H9 (cell line): ENCODE measurements at regions not wholly inside any gene's neighbourhood (a gene's known extent, or its start where the extent isn't known, plus 50 kb on each side); places are given as distances from the start of the nearest gene placed in this dataset.

Source experiments
- DNase-seq: peaks from one replicate; pipeline ENCODE4 v3.0.0-alpha.2; 2017
- H2AFZ ChIP-seq: one replicate; pipeline ENCODE4 v1.6.1; 2013; ENCODE audit warnings: mild to moderate bottlenecking, low read length, control low read depth, moderate library complexity
- H2AK5ac ChIP-seq: 2 replicates; pipeline ENCODE4 v1.6.1; 2013; ENCODE audit warnings: low read length, control low read depth, mixed read lengths; ENCODE audit not compliant: insufficient read length
- H2BK120ac ChIP-seq: one replicate; pipeline ENCODE4 v1.6.1; 2013; ENCODE audit warnings: low read depth, mild to moderate bottlenecking, low read length, control low read depth, inconsistent platforms; ENCODE audit not compliant: poor library complexity, severe bottlenecking
- H2BK12ac ChIP-seq: 2 replicates; pipeline ENCODE4 v1.6.1; 2013; ENCODE audit warnings: low read length, control low read depth, mixed read lengths, low read depth; ENCODE audit not compliant: insufficient read length
- H2BK15ac ChIP-seq: 2 replicates; pipeline ENCODE4 v1.6.1; 2013; ENCODE audit warnings: low read depth, low read length, control low read depth
- H2BK20ac ChIP-seq: one replicate; pipeline ENCODE4 v1.6.1; 2013; ENCODE audit warnings: low read depth, mild to moderate bottlenecking, low read length, control low read depth, inconsistent platforms; ENCODE audit not compliant: poor library complexity, severe bottlenecking
- H2BK5ac ChIP-seq: 2 replicates; pipeline ENCODE4 v1.6.1; 2013; ENCODE audit warnings: low read length, control low read depth, mixed read lengths; ENCODE audit not compliant: insufficient read length
- H3K14ac ChIP-seq: 2 replicates; pipeline ENCODE4 v1.6.1; 2013; ENCODE audit warnings: low read length, control low read depth; ENCODE audit not compliant: insufficient read depth
- H3K18ac ChIP-seq: 2 replicates; pipeline ENCODE4 v1.6.1; 2013; ENCODE audit warnings: low read depth, mild to moderate bottlenecking, mixed read lengths, low read length, control low read depth; ENCODE audit not compliant: insufficient read length
- H3K23ac ChIP-seq: 2 replicates; pipeline ENCODE4 v1.6.1; 2013; ENCODE audit warnings: low read length, control low read depth, mixed read lengths, low read depth; ENCODE audit not compliant: insufficient read length
- H3K23me2 ChIP-seq: 2 replicates; pipeline ENCODE4 v1.6.1; 2013; ENCODE audit warnings: low read depth, mild to moderate bottlenecking, mixed read lengths, low read length, control low read depth; ENCODE audit not compliant: insufficient read length, poor library complexity, severe bottlenecking
- H3K27ac ChIP-seq: 2 replicates; pipeline ENCODE4 v1.5.1; 2013; ENCODE audit warnings: low read length, control low read depth, mixed read lengths, low read depth; ENCODE audit not compliant: insufficient read length
- H3K27me3 ChIP-seq: 2 replicates; pipeline ENCODE4 v1.6.1; 2013; ENCODE audit warnings: low read length, control low read depth, inconsistent platforms; ENCODE audit not compliant: insufficient read depth
- H3K4ac ChIP-seq: 2 replicates; pipeline ENCODE4 v1.6.1; 2013; ENCODE audit warnings: low read depth, mild to moderate bottlenecking, control low read depth, inconsistent platforms, low read length, moderate library complexity
- H3K4me1 ChIP-seq: 2 replicates; pipeline ENCODE4 v1.6.1; 2013; ENCODE audit warnings: low read length, control low read depth, inconsistent platforms; ENCODE audit not compliant: insufficient read depth
- H3K4me2 ChIP-seq: 2 replicates; pipeline ENCODE4 v1.6.1; 2013; ENCODE audit warnings: low read length, control low read depth, mixed read lengths; ENCODE audit not compliant: insufficient read length, insufficient read depth
- H3K56ac ChIP-seq: 2 replicates; pipeline ENCODE4 v1.6.1; 2013; ENCODE audit warnings: low read depth, mild to moderate bottlenecking, mixed read lengths, low read length, control low read depth; ENCODE audit not compliant: insufficient read length
- H3K79me1 ChIP-seq: 2 replicates; pipeline ENCODE4 v1.6.1; 2013; ENCODE audit warnings: low read depth, mild to moderate bottlenecking, moderate library complexity, low read length, control low read depth, inconsistent platforms; ENCODE audit not compliant: insufficient read depth, poor library complexity, severe bottlenecking
- H3K79me2 ChIP-seq: 2 replicates; pipeline ENCODE4 v1.6.1; 2013; ENCODE audit warnings: low read length, control low read depth, inconsistent platforms; ENCODE audit not compliant: insufficient read depth
- H3K9ac ChIP-seq: 2 replicates; pipeline ENCODE4 v1.6.1; 2013; ENCODE audit warnings: low read length, control low read depth, mixed read lengths; ENCODE audit not compliant: insufficient read length; ENCODE audit errors: extremely low read depth
- H3K9me3 ChIP-seq: one replicate; pipeline ENCODE4 v1.6.1; 2013; ENCODE audit warnings: low read depth, low read length, inconsistent platforms; ENCODE audit not compliant: control insufficient read depth
- H3T11ph ChIP-seq: one replicate; pipeline ENCODE4 v1.6.1; 2013; ENCODE audit warnings: mild to moderate bottlenecking, low read length, control low read depth, inconsistent platforms
- H4K20me1 ChIP-seq: one replicate; pipeline ENCODE4 v1.6.1; 2013; ENCODE audit not compliant: control insufficient read depth, insufficient read length, insufficient read depth
- H4K5ac ChIP-seq: 2 replicates; pipeline ENCODE4 v1.6.1; 2013; ENCODE audit warnings: low read depth, mild to moderate bottlenecking, mixed read lengths, low read length, control low read depth; ENCODE audit not compliant: insufficient read length
- H4K8ac ChIP-seq: replicated peaks from 2 replicates; pipeline ENCODE4 v1.6.1; 2013; ENCODE audit warnings: low read length, control low read depth, mixed read lengths, low read depth; ENCODE audit not compliant: insufficient read length
- H4K91ac ChIP-seq: 2 replicates; pipeline ENCODE4 v1.6.1; 2013; ENCODE audit warnings: low read depth, mild to moderate bottlenecking, moderate library complexity, mixed read lengths, low read length, control low read depth; ENCODE audit not compliant: insufficient read length
- H3K27ac Mint-ChIP-seq, 3 experiments: 2 replicates in 2 of 3; 3 replicates in 1 of 3; pipeline ENCODE4 v1.8.0; 2020 to 2021; ENCODE audit warnings: mixed read lengths in 3 of 3, mild to moderate bottlenecking in 1 of 3, moderate library complexity in 1 of 3
- H3K27me3 Mint-ChIP-seq: 2 replicates; pipeline ENCODE4 v1.8.0; 2021; ENCODE audit warnings: low read depth, mild to moderate bottlenecking, moderate library complexity, mixed read lengths
- H3K36me3 Mint-ChIP-seq, 3 experiments: 2 replicates in 2 of 3; 3 replicates in 1 of 3; pipeline ENCODE4 v1.8.0; 2020 to 2021; ENCODE audit warnings: low read depth in 3 of 3, mixed read lengths in 3 of 3; ENCODE audit not compliant: insufficient read depth in 1 of 3
- H3K4me1 Mint-ChIP-seq, 2 experiments: 2 replicates each; pipeline ENCODE4 v1.8.0; 2020; ENCODE audit warnings: mixed read lengths in 2 of 2
- H3K4me3 Mint-ChIP-seq, 2 experiments: 2 replicates in 1 of 2; 3 replicates in 1 of 2; pipeline ENCODE4 v1.8.0; 2020 to 2021; ENCODE audit warnings: mild to moderate bottlenecking in 2 of 2, mixed read lengths in 2 of 2, moderate library complexity in 1 of 2
- H3K9me3 Mint-ChIP-seq, 2 experiments: 2 replicates in 1 of 2; 3 replicates in 1 of 2; pipeline ENCODE4 v1.8.0; 2020; ENCODE audit warnings: mild to moderate bottlenecking in 2 of 2, mixed read lengths in 2 of 2, moderate library complexity in 1 of 2
- WGBS: extraction: QIAGEN DNeasy Blood & Tissue Kit; methylation state at CpG from one replicate; pipeline ENCODE4 v1.1.7; 2013; ENCODE audit warnings: missing lambda C conversion rate, low lambda C conversion rate, mixed read lengths; ENCODE audit not compliant: insufficient read length; ENCODE audit errors: extremely low coverage; 5-methylcytosine and 5-hydroxymethylcytosine counted together
- TF ChIP-seq, protein P1 (sequence below): fragments of 200-600 bp; sonication (generic); conservative IDR thresholded peaks from 3 replicates; pipeline ENCODE4 v1.8.0; 2021; ENCODE audit warnings: antibody characterized with exemption, mild to moderate bottlenecking

DNA sequence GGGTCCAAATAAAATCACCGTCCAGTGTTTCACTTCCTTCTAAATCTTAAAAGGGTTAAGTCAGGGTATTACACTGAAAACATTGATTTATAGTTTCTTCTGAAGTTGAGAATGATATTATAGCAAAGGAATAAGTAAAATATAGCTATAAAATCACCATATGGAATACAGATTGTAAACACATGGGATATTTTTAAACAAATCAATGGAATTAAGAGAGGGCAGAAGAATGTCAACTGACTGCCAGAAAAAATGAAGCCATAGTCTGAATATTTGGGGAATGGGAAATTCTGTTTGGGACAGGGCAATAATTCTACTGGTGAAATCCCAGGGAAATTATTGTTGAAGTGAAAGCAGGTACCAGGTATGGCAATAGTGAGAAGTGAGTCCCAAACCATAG, 664.6 kb downstream of the NCAM2 start:
- Histone ChIP-seq H3K4me1 (no peaks in the 10 kb centered on the region), H2BK15ac (no peak overlapping the region), H3K4me2 (no peak overlapping the region), H3K9me3 (no peaks in the 10 kb centered on the region), H3K4ac (no peak overlapping the region), H3K23ac (no peak overlapping the region), H2BK20ac (no peak overlapping the region), H3K14ac (no peak overlapping the region), H2BK5ac (no peak overlapping the region), H2BK120ac (no peak overlapping the region), H4K5ac (no peak overlapping the region), H3K56ac (no peak overlapping the region), H3K79me1 (no peaks in the 10 kb centered on the region), H3T11ph (no peak overlapping the region), H4K8ac (no peak overlapping the region), H3K9ac (no peak overlapping the region), H3K79me2 (no peaks in the 10 kb centered on the region), H2BK12ac (no peak overlapping the region), H3K27ac (no peak overlapping the region), H4K91ac (no peak overlapping the region), H3K23me2 (no peaks in the 10 kb centered on the region), H3K27me3 (no peaks in the 10 kb centered on the region), H4K20me1 (no peaks in the 10 kb centered on the region), H3K18ac (no peak overlapping the region), H2AFZ (no peak overlapping the region), H2AK5ac (no peak overlapping the region)
- Mint-ChIP-seq H3K9me3 (no peaks in the 10 kb centered on the region), H3K4me1 (no peaks in the 10 kb centered on the region), H3K4me3 (no peak overlapping the region), H3K27me3 (no peaks in the 10 kb centered on the region), H3K36me3 (no peaks in the 10 kb centered on the region), H3K27ac (no peak overlapping the region)
- WGBS = no CpG with 5 or more reads among the region's 1 CpG
- TF ChIP-seq, protein P1, sequence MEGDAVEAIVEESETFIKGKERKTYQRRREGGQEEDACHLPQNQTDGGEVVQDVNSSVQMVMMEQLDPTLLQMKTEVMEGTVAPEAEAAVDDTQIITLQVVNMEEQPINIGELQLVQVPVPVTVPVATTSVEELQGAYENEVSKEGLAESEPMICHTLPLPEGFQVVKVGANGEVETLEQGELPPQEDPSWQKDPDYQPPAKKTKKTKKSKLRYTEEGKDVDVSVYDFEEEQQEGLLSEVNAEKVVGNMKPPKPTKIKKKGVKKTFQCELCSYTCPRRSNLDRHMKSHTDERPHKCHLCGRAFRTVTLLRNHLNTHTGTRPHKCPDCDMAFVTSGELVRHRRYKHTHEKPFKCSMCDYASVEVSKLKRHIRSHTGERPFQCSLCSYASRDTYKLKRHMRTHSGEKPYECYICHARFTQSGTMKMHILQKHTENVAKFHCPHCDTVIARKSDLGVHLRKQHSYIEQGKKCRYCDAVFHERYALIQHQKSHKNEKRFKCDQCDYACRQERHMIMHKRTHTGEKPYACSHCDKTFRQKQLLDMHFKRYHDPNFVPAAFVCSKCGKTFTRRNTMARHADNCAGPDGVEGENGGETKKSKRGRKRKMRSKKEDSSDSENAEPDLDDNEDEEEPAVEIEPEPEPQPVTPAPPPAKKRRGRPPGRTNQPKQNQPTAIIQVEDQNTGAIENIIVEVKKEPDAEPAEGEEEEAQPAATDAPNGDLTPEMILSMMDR = no peak
- DNase-seq = no peak
